Neural cell (in vitro differentiated cells): ENCODE measurements at regions not wholly inside any gene's neighbourhood (a gene's known extent, or its start where the extent isn't known, plus 50 kb on each side); places are given as distances from the start of the nearest gene placed in this dataset.

Experiments
- H2AFZ ChIP-seq: fragments of 200-600, 300-800 bp; sonication (generic), shearing (Covaris generic); 2 replicates; pipeline ENCODE4 v1.6.0; 2014; ENCODE audit warnings: low read depth, mild to moderate bottlenecking, antibody characterized with exemption, low read length, moderate library complexity
- H3F3A ChIP-seq: fragments of 200-600 bp; shearing (Covaris generic); 2 replicates; pipeline ENCODE4 v1.6.1; 2016; ENCODE audit warnings: mild to moderate bottlenecking, moderate library complexity, mixed read lengths, antibody characterized with exemption, low read length; ENCODE audit not compliant: insufficient read depth, poor library complexity, severe bottlenecking
- H3K27ac ChIP-seq: fragments of 200-600, 300-800 bp; sonication (generic), shearing (Covaris generic); 2 replicates; pipeline ENCODE4 v1.5.1; 2014; ENCODE audit warnings: mild to moderate bottlenecking, low read length, moderate library complexity
- H3K27me3 ChIP-seq: fragments of 300-800, 200-600 bp; sonication (generic), shearing (Covaris generic); 2 replicates; pipeline ENCODE4 v1.6.0; 2014; ENCODE audit warnings: mild to moderate bottlenecking, low read depth, low read length, moderate library complexity; ENCODE audit not compliant: insufficient read depth
- H3K36me3 ChIP-seq: fragments of 300-800, 200-600 bp; sonication (generic), shearing (Covaris generic); 2 replicates; pipeline ENCODE4 v1.5.1; 2014; ENCODE audit warnings: mild to moderate bottlenecking, antibody characterized with exemption, low read length, moderate library complexity; ENCODE audit not compliant: insufficient read depth
- H3K4me2 ChIP-seq: fragments of 300-800, 200-600 bp; sonication (generic), shearing (Covaris generic); 2 replicates; pipeline ENCODE4 v1.6.0; 2014; ENCODE audit warnings: mild to moderate bottlenecking, low read length
- H3K4me3 ChIP-seq: fragments of 300-800, 200-600 bp; sonication (generic), shearing (Covaris generic); 2 replicates; pipeline ENCODE4 v1.5.1; 2014; ENCODE audit warnings: mild to moderate bottlenecking, low read length, moderate library complexity
- H3K79me2 ChIP-seq: fragments of 200-600 bp; shearing (Covaris generic); replicated peaks from 2 replicates; pipeline ENCODE4 v1.6.0; 2014; ENCODE audit warnings: mild to moderate bottlenecking, low read length, moderate library complexity; ENCODE audit not compliant: insufficient read depth
- H3K9ac ChIP-seq: fragments of 300-800, 200-600 bp; sonication (generic), shearing (Covaris generic); 2 replicates; pipeline ENCODE4 v1.6.1; 2016; ENCODE audit warnings: mild to moderate bottlenecking, low read length, mixed read lengths
- H3K9me2 ChIP-seq: fragments of 200-600 bp; shearing (Covaris generic); 2 replicates; pipeline ENCODE4 v1.6.1; 2016; ENCODE audit warnings: mild to moderate bottlenecking, low read length, mixed read lengths; ENCODE audit not compliant: insufficient read depth
- H3K9me3 ChIP-seq: fragments of 200-600, 300-800 bp; sonication (generic), shearing (Covaris generic); 2 replicates; pipeline ENCODE4 v1.6.1; 2016; ENCODE audit warnings: mild to moderate bottlenecking, mixed run types, low read length, moderate library complexity, mixed read lengths
- H4K20me1 ChIP-seq: fragments of 200-600 bp; shearing (Covaris generic); 2 replicates; pipeline ENCODE4 v1.6.1; 2016; ENCODE audit warnings: mild to moderate bottlenecking, mixed run types; ENCODE audit not compliant: insufficient read depth
- EP300 ChIP-seq: fragments of 450-650 bp; conservative IDR thresholded peaks from 2 replicates; pipeline ENCODE4 v1.6.1; 2014; ENCODE audit warnings: antibody characterized with exemption, mild to moderate bottlenecking, moderate library complexity; ENCODE audit not compliant: poor library complexity, severe bottlenecking
- EZH2 ChIP-seq: fragments of 200-600, 300-800 bp; shearing (Covaris generic), sonication (generic); IDR thresholded peaks from 2 replicates; pipeline ENCODE4 v1.6.1; 2014; ENCODE audit warnings: antibody characterized with exemption, low read length, borderline replicate concordance, mild to moderate bottlenecking; ENCODE audit not compliant: insufficient read depth, poor library complexity, severe bottlenecking
- MXI1 ChIP-seq: fragments of 450-650 bp; conservative IDR thresholded peaks from 2 replicates; pipeline ENCODE4 v1.6.1; 2014; ENCODE audit warnings: antibody characterized with exemption, mild to moderate bottlenecking; ENCODE audit not compliant: poor library complexity, severe bottlenecking
- POLR2AphosphoS5 ChIP-seq: IDR thresholded peaks from 2 replicates; pipeline ENCODE4 v1.6.1; 2012
- RAD21 ChIP-seq: fragments of 450-650 bp; conservative IDR thresholded peaks from 2 replicates; pipeline ENCODE4 v1.6.1; 2014; ENCODE audit warnings: antibody characterized with exemption, mild to moderate bottlenecking, moderate library complexity
- SMC3 ChIP-seq: fragments of 450-650 bp; conservative IDR thresholded peaks from 2 replicates; pipeline ENCODE4 v1.6.1; 2014; ENCODE audit warnings: antibody characterized with exemption, mild to moderate bottlenecking, moderate library complexity; ENCODE audit not compliant: poor library complexity
- TAF1 ChIP-seq: IDR thresholded peaks from 2 replicates; pipeline ENCODE4 v1.6.1; 2012; ENCODE audit warnings: low read depth
- TF ChIP-seq, protein P1 (sequence below): fragments of 450-650 bp; IDR thresholded peaks from 2 replicates; pipeline ENCODE4 v1.5.1; 2014; ENCODE audit warnings: antibody characterized with exemption, mild to moderate bottlenecking, moderate library complexity; ENCODE audit not compliant: poor library complexity, severe bottlenecking
- TF ChIP-seq, protein P2 (sequence below): IDR thresholded peaks from 2 replicates; pipeline ENCODE4 v1.6.1; 2012; ENCODE audit warnings: borderline replicate concordance

DNA sequence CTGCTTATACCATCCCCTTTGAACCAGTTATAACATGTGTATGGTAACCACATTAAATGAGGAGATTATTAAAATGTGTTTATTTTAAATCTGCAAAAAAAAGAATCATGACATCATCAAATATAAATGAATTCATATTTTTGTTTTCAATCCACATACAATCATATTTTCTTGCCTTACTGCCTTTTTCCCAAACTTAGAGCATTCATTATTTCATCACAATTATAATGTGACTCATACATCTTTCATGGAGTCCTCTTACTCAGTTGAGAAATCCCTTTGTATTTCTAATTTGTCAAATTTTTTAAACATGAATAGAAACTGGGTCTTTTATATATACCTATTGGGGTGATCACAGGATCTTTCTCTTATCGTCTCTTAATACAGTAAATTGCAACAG is 909.6 kb downstream of the DSC3 start:
- no peak overlapping the region for H3K4me3 ChIP-seq
- no peaks in the 10 kb centered on the region for H3K9me3 ChIP-seq
- no peak overlapping the region for H2AFZ ChIP-seq
- no peak overlapping the region for H3K27ac ChIP-seq
- H3K9ac ChIP-seq: no peak overlapping the region
- no peaks in the 10 kb centered on the region for H3K9me2 ChIP-seq
- no peaks in the 10 kb centered on the region for H4K20me1 ChIP-seq
- no peaks in the 10 kb centered on the region for H3K36me3 ChIP-seq
- H3F3A ChIP-seq: no peaks in the 10 kb centered on the region
- no peaks in the 10 kb centered on the region for H3K79me2 ChIP-seq
- TF ChIP-seq, protein P1, sequence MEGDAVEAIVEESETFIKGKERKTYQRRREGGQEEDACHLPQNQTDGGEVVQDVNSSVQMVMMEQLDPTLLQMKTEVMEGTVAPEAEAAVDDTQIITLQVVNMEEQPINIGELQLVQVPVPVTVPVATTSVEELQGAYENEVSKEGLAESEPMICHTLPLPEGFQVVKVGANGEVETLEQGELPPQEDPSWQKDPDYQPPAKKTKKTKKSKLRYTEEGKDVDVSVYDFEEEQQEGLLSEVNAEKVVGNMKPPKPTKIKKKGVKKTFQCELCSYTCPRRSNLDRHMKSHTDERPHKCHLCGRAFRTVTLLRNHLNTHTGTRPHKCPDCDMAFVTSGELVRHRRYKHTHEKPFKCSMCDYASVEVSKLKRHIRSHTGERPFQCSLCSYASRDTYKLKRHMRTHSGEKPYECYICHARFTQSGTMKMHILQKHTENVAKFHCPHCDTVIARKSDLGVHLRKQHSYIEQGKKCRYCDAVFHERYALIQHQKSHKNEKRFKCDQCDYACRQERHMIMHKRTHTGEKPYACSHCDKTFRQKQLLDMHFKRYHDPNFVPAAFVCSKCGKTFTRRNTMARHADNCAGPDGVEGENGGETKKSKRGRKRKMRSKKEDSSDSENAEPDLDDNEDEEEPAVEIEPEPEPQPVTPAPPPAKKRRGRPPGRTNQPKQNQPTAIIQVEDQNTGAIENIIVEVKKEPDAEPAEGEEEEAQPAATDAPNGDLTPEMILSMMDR: no peak
- TF ChIP-seq TAF1 (no peak), EZH2 (no peak), RAD21 (no peak), POLR2AphosphoS5 (no peak), MXI1 (no peak), SMC3 (no peak), EP300 (no peak)
- TF ChIP-seq, protein P2, sequence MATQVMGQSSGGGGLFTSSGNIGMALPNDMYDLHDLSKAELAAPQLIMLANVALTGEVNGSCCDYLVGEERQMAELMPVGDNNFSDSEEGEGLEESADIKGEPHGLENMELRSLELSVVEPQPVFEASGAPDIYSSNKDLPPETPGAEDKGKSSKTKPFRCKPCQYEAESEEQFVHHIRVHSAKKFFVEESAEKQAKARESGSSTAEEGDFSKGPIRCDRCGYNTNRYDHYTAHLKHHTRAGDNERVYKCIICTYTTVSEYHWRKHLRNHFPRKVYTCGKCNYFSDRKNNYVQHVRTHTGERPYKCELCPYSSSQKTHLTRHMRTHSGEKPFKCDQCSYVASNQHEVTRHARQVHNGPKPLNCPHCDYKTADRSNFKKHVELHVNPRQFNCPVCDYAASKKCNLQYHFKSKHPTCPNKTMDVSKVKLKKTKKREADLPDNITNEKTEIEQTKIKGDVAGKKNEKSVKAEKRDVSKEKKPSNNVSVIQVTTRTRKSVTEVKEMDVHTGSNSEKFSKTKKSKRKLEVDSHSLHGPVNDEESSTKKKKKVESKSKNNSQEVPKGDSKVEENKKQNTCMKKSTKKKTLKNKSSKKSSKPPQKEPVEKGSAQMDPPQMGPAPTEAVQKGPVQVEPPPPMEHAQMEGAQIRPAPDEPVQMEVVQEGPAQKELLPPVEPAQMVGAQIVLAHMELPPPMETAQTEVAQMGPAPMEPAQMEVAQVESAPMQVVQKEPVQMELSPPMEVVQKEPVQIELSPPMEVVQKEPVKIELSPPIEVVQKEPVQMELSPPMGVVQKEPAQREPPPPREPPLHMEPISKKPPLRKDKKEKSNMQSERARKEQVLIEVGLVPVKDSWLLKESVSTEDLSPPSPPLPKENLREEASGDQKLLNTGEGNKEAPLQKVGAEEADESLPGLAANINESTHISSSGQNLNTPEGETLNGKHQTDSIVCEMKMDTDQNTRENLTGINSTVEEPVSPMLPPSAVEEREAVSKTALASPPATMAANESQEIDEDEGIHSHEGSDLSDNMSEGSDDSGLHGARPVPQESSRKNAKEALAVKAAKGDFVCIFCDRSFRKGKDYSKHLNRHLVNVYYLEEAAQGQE: no peak
- H3K4me2 ChIP-seq: no peak overlapping the region
- H3K27me3 ChIP-seq: no peaks in the 10 kb centered on the region

DNA sequence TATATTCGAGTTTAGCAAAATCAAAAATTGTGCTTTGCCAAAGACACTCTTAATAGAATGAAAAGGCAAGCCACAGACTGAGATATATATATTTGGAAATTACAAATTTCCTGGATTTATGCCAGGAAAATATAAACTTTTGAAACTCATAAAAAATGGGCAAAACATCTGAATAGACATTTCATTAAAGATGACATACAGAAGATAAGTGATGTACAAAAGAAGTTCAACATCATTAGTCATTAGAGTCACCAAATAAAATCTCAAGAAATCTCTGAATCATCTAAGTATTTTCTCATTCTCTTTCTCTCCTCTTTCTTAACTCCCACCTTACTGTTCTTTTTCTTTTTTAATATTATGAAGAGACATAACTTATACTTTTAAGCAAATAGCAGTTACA is 921.1 kb downstream of the DSC3 start:
- H3K27me3 ChIP-seq: no peaks in the 10 kb centered on the region
- H4K20me1 ChIP-seq: no peaks in the 10 kb centered on the region
- H3K79me2 ChIP-seq: no peaks in the 10 kb centered on the region
- no peak overlapping the region for H3K27ac ChIP-seq
- no peaks in the 10 kb centered on the region for H3K9me3 ChIP-seq
- H3K9ac ChIP-seq: no peak overlapping the region
- TF ChIP-seq, protein P1: no peak
- TF ChIP-seq, protein P2: no peak
- TF ChIP-seq POLR2AphosphoS5 (no peak), MXI1 (no peak), EP300 (no peak), TAF1 (no peak), EZH2 (no peak)
- H3K36me3 ChIP-seq: no peaks in the 10 kb centered on the region
- H3K4me3 ChIP-seq: no peak overlapping the region
- H3K4me2 ChIP-seq: no peak overlapping the region
- H2AFZ ChIP-seq: no peak overlapping the region
- no peaks in the 10 kb centered on the region for H3K9me2 ChIP-seq
- H3F3A ChIP-seq: no peaks in the 10 kb centered on the region
